Prostate gland (tissue), 2 donors: ENCODE measurements at regions not wholly inside any gene's neighbourhood (a gene's known extent, or its start where the extent isn't known, plus 50 kb on each side); places are given as distances from the start of the nearest gene placed in this dataset.
"Not testable (repeated sequence)": the region's sequence is repeated elsewhere in the genome, so short reads cannot be mapped to it uniquely, and the experiment has no call there.

Experiments used
- DNase-seq: peaks from one replicate; pipeline ENCODE4 v3.0.0-alpha.2; 2019; ENCODE audit warnings: low spot score
- H3K27ac ChIP-seq, 2 donors: fragments of 200-600 bp; sonication (generic); 2 replicates each; pipeline ENCODE4 v1.5.1; 2017 to 2019
- H3K27me3 ChIP-seq: fragments of 200-600 bp; sonication (generic); replicated peaks from 2 replicates; pipeline ENCODE4 v1.5.1; 2019; ENCODE audit not compliant: insufficient read depth
- H3K36me3 ChIP-seq, 2 donors: fragments of 200-600 bp; sonication (generic); 1 replicate in 1 of 2; 2 replicates in 1 of 2; pipeline versions ENCODE4 v1.5.1 to v1.8.1; 2017 to 2019
- H3K4me1 ChIP-seq: fragments of 200-600 bp; sonication (generic); replicated peaks from 2 replicates; pipeline ENCODE4 v1.5.1; 2019
- H3K4me3 ChIP-seq, 2 donors: fragments of 200-600 bp; sonication (generic); 2 replicates each; pipeline ENCODE4 v1.5.1; 2017 to 2019
- H3K9me3 ChIP-seq: fragments of 200-600 bp; sonication (generic); 2 replicates; pipeline ENCODE4 v1.5.1; 2017
- POLR2A ChIP-seq: fragments of 450-650 bp; IDR thresholded peaks from one replicate; pipeline ENCODE4 v1.6.1; 2016; ENCODE audit warnings: antibody characterized with exemption, mild to moderate bottlenecking
- POLR2AphosphoS5 ChIP-seq: sonication (generic); formaldehyde crosslinking; IDR thresholded peaks from one replicate; pipeline ENCODE4 v1.6.1; 2017; ENCODE audit warnings: antibody characterized with exemption
- WGBS: methylation state at CpG from one replicate; pipeline ENCODE4 v1.1.5; 2018; 5-methylcytosine and 5-hydroxymethylcytosine counted together
- intact Hi-C: fragments of 100-400 bp; cut with DNase I; formaldehyde crosslinking; loops from one replicate; pipeline ENCODE4 v1.14.2; 2022
- TF ChIP-seq, protein P1 (sequence below), 4 experiments: fragments of 200-600 bp in 2 of 4; fragments of 450-650 bp in 2 of 4; sonication (generic) in 2 of 4; IDR thresholded peaks; 1 replicate in 3 of 4; 2 replicates in 1 of 4; pipeline ENCODE4 v1.5.1; 2016 to 2019; ENCODE audit warnings: antibody characterized with exemption in 4 of 4, mild to moderate bottlenecking in 2 of 4, moderate library complexity in 2 of 4

DNA sequence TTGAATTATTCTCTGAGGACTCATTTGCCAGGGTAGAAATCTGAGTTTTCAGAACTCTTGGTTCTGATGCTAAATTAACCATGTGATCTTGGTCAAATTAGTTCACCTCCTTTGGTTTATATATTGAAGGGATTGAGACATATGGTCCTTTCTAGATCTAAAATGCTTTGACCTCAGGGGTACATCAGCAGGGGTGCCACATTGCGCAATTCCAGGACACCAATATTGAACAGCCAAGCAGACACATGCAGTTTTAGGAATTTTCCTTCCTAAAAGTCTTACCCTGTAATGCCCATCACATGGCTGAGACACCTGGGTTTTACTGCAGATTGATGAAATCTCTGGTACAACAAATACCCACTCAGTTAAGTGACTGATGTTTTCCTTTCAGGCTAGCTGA is 254.4 kb upstream of the NCAM1 start:
- 89% methylated on average over 1 of the region's 1 CpG for WGBS
- no peak for DNase-seq

GRCh38 chr11:112714340-112714739 is 246.9 kb upstream of the NCAM1 start:
- H3K27ac ChIP-seq, H3K4me3 ChIP-seq, H3K9me3 ChIP-seq, DNase-seq, intact Hi-C loops, H3K27me3 ChIP-seq, H3K36me3 ChIP-seq, H3K4me1 ChIP-seq: not testable (repeated sequence)
- WGBS: 91% methylated on average over 4 of the region's 4 CpGs

More for the DNA sequence above, 254.4 kb upstream of the NCAM1 start:
- H3K4me1 ChIP-seq: no peaks in the 10 kb centered on the region
- no peaks in the 10 kb centered on the region for H3K9me3 ChIP-seq
- H3K36me3 ChIP-seq: no peaks in the 10 kb centered on the region
- no peak overlapping the region for H3K27ac ChIP-seq
- intact Hi-C loops: no loop called here
- TF ChIP-seq POLR2A: no peak
- no peak for TF ChIP-seq POLR2AphosphoS5
- TF ChIP-seq, protein P1, sequence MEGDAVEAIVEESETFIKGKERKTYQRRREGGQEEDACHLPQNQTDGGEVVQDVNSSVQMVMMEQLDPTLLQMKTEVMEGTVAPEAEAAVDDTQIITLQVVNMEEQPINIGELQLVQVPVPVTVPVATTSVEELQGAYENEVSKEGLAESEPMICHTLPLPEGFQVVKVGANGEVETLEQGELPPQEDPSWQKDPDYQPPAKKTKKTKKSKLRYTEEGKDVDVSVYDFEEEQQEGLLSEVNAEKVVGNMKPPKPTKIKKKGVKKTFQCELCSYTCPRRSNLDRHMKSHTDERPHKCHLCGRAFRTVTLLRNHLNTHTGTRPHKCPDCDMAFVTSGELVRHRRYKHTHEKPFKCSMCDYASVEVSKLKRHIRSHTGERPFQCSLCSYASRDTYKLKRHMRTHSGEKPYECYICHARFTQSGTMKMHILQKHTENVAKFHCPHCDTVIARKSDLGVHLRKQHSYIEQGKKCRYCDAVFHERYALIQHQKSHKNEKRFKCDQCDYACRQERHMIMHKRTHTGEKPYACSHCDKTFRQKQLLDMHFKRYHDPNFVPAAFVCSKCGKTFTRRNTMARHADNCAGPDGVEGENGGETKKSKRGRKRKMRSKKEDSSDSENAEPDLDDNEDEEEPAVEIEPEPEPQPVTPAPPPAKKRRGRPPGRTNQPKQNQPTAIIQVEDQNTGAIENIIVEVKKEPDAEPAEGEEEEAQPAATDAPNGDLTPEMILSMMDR (IDR thresholded peaks at IDR 0.05): no peak
- no peak overlapping the region for H3K4me3 ChIP-seq
- H3K27me3 ChIP-seq: no peaks in the 10 kb centered on the region

DNA sequence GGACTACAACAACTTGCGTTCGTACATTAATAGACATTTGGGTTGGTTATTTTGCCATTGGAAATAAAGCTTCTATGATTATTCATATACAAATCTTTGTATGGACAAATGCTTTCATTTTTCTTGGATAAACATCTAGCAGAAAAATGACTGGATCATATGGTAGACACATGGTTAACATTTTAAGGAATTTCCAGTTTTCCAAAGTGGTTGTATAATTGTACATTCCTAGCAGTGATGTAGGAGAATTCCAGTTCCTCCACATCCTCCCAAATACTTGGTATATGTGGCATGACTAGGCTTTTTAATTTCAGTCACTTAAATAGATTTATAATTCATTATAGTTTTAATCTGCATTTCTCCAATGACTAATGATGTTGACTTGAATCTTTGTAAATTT is 246.2 kb upstream of the NCAM1 start:
- Histone ChIP-seq H3K27ac (no peak overlapping the region), H3K4me1 (no peaks in the 10 kb centered on the region), H3K4me3 (no peak overlapping the region), H3K36me3 (no peaks in the 10 kb centered on the region), H3K27me3 (no peaks in the 10 kb centered on the region), H3K9me3 (no peaks in the 10 kb centered on the region)
- TF ChIP-seq, protein P1 (IDR thresholded peaks at IDR 0.05): no peak
- TF ChIP-seq POLR2AphosphoS5 (no peak), POLR2A (no peak)
- 97% methylated on average over 2 of the region's 2 CpGs for WGBS
- intact Hi-C loops: no loop called here
- no peak for DNase-seq

- no peak for DNase-seq
- TF ChIP-seq, protein P1 (IDR thresholded peaks at IDR 0.05): no peak
- TF ChIP-seq POLR2AphosphoS5: no peak
- no peak for TF ChIP-seq POLR2A
- Histone ChIP-seq H3K4me1 (no peaks in the 10 kb centered on the region), H3K9me3 (no peaks in the 10 kb centered on the region), H3K27me3 (no peaks in the 10 kb centered on the region), H3K4me3 (no peak overlapping the region), H3K27ac (no peak overlapping the region), H3K36me3 (no peaks in the 10 kb centered on the region)
- WGBS: 47% methylated on average over 1 of the region's 1 CpG
- intact Hi-C loops: no loop called here
Observed at GRCh38 chr11:112718483-112718882, 242.7 kb upstream of the NCAM1 start.

DNA sequence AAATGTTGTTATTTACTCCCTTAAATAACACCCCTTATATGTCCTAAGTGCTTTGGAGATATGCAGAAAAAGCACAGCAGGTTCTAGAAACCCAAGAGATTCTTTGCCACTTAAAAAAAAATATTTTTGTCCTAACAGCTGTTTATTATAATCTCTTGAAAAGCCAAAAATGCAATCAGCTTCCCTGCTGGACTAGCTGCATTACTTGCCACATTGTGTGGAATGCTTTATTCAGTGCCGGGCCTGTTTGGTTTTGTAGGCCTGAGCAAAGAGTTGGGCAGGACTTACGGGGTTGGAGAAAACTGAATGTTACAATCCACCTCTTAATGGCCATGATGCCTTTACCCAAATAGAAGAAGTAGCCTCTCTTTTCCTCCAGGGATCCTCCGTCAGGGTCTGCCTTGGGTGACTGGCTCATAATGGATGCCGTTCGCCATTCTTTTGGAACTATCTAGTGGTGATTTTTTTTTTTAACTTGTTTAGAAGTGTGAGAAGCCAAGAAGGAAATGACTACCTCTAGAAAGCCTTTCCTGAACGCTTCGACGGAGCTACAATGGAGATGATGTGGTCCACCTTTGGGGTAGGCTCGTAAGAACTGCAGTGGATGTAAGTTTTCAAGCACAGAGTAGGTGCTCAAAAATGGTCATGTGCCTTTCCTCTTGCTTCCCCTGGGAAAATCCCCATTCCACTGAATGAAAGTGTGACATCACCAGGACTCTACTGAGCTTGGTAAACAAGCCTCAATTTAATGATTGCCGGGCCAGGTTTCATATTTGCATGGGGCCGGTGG is 241.3 kb upstream of the NCAM1 start:
- 80% methylated on average over 11 of the region's 11 CpGs for WGBS

More for the DNA sequence above, 241.3 kb upstream of the NCAM1 start:
- H3K4me3 ChIP-seq: no peak overlapping the region
- intact Hi-C loops: no loop called here
- H3K27me3 ChIP-seq: no peaks in the 10 kb centered on the region
- H3K9me3 ChIP-seq: no peaks in the 10 kb centered on the region
- H3K4me1 ChIP-seq: no peaks in the 10 kb centered on the region
- H3K36me3 ChIP-seq: no peaks in the 10 kb centered on the region
- TF ChIP-seq POLR2A (no peak), POLR2AphosphoS5 (no peak)
- TF ChIP-seq, protein P1 (IDR thresholded peaks at IDR 0.05): no peak
- DNase-seq: no peak
- no peak overlapping the region for H3K27ac ChIP-seq
